ENCODE measurements at regions not wholly inside any gene's neighbourhood (a gene's known extent, or its start where the extent isn't known, plus 50 kb on each side); places are given as distances from the start of the nearest gene placed in this dataset.

GRCh38 chr3:61439122-61439458 lies 122.3 kb upstream of the PTPRG start:
- H4K20me1 ChIP-seq (replicated peaks; ENCODE audit: insufficient read depth): no peaks in the 10 kb centered on the region
- no peaks in the 10 kb centered on the region for H3K36me3 ChIP-seq (ENCODE audit: insufficient read depth)
- peaks cover 7% of the 10 kb centered on the region; the same call in 1 of the 2 replicates for H3K9me2 ChIP-seq (ENCODE audit: insufficient read depth)
- H3F3A ChIP-seq (replicated peaks; ENCODE audit: low read depth): no peaks in the 10 kb centered on the region
- Mint-ChIP-seq H3K4me1 (no peaks in the 10 kb centered on the region), H3K36me3 (ENCODE audit: low read depth) (peaks cover 12% of the 10 kb centered on the region), H3K27ac (no peak overlapping the region), H3K9me3 (peaks cover 21% of the 10 kb centered on the region), H3K27me3 (ENCODE audit: insufficient read depth, low read depth, poor library complexity) (no peaks in the 10 kb centered on the region), H3K4me3 (no peak overlapping the region)
- H3K4me1 ChIP-seq (ENCODE audit: insufficient read depth): no peaks in the 10 kb centered on the region
- ATAC-seq (no peak), DNase-seq (ENCODE audit: low spot score) (no peak)
- no peak overlapping the region for H3K4me3 ChIP-seq
- no peaks in the 10 kb centered on the region for H3K79me2 ChIP-seq (replicated peaks; ENCODE audit: insufficient read depth)
- H2AFZ ChIP-seq: no peak overlapping the region
- H3K27me3 ChIP-seq (ENCODE audit: insufficient read depth): no peaks in the 10 kb centered on the region
- TF ChIP-seq REST (IDR thresholded peaks at IDR 0.05; ENCODE audit: unreplicated experiment): no peak
- no peak for TF ChIP-seq POLR2AphosphoS5 (IDR thresholded peaks at IDR 0.05; ENCODE audit: low read depth)
- no peak for TF ChIP-seq NANOG (IDR thresholded peaks at IDR 0.05; ENCODE audit: borderline replicate concordance)
- no peak for TF ChIP-seq STAT1 (IDR thresholded peaks at IDR 0.05; ENCODE audit: unreplicated experiment)
- no peak for TF ChIP-seq CREB1 (CRISPR knock-in tag; IDR thresholded peaks at IDR 0.05; ENCODE audit: low read depth)
- TF ChIP-seq ZNF462 (CRISPR knock-in tag; IDR thresholded peaks at IDR 0.05): no peak
- no peak for TF ChIP-seq ETS1 (IDR thresholded peaks at IDR 0.05)
- TF ChIP-seq CTCF (conservative IDR thresholded peaks at IDR 0.05; ENCODE audit: low read depth in 2 of 2): no peak
- TF ChIP-seq ZNF114 (CRISPR knock-in tag; IDR thresholded peaks at IDR 0.05): no peak
- no peak for TF ChIP-seq ZNF331 (CRISPR knock-in tag; IDR thresholded peaks at IDR 0.05; ENCODE audit: low read depth)
- TF ChIP-seq JUNB (IDR thresholded peaks at IDR 0.05; ENCODE audit: unreplicated experiment): no peak
- no peak for TF ChIP-seq EZH2phosphoT487 (IDR thresholded peaks at IDR 0.05; ENCODE audit: unreplicated experiment)
- no peak for TF ChIP-seq EZH2 (IDR thresholded peaks at IDR 0.05; ENCODE audit: low read depth, unreplicated experiment)
- H3K4me2 ChIP-seq: no peak overlapping the region
- H3K27ac ChIP-seq (ENCODE audit: low read depth): no peak overlapping the region
